HG03469 (cell line): ENCODE measurements at regions not wholly inside any gene's neighbourhood (a gene's known extent, or its start where the extent isn't known, plus 50 kb on each side); places are given as distances from the start of the nearest gene placed in this dataset.

ENCODE experiments used
- ATAC-seq: cut with Tn5 transposase; IDR thresholded peaks from one replicate; pipeline ENCODE4 v1.9.1; 2021; ENCODE audit warnings: mild to moderate bottlenecking, moderate library complexity, moderate number of reproducible peaks; ENCODE audit not compliant: unreplicated experiment

DNA sequence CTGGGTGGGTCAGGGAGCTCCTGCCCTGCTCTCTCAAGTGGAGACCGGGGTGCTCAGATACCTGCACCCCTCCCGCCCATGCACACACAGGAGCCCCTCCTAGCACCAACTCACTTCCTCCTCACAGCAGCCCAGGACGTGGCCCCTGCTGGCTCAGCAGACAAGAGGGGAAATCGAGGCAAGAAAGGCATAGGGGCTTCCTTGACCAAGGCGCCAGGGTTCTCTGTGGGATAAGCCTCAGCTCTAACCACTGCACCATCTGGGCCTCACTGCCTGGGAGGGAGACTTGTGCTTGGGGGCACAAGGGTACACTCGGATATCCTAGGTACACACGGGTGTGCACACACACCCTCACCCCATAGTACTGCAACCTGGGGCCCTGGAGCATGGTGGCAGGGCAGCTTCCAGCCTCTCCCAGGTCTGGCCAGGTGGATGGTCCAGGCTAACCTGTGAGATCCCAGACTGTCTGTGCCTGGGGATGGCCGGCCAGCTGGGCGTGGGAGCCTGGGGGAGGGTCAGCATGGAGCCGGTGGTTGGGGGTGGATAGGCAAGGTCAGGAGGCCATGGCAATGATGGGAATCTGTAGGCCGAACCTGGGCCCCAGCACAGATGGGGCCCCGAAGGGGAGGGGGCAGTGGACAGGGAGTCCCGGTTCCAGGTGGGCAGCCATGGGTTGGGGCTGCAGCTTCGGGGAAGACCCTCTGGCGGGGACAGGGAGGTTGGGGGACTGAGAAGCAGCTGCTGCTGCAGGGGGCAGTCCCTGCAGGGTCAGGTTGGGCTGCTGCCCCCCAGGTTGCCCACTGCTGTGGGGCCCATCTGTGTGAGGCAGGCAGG is 312.4 kb downstream of the TMEM121 start:
- ATAC-seq: no peak

- no peak for ATAC-seq
Measured at GRCh38 chr14:105839425-105840265, 313.3 kb downstream of the TMEM121 start.

- ATAC-seq: no peak
Measured at GRCh38 chr14:105840266-105841021, 314.1 kb downstream of the TMEM121 start.

- ATAC-seq: no peak
Measured at GRCh38 chr14:105841022-105842009, 314.9 kb downstream of the TMEM121 start.

GRCh38 chr14:105842105-105842504 is 315.7 kb downstream of the TMEM121 start:
- no peak for ATAC-seq

GRCh38 chr14:105843444-105844046 is 317.2 kb downstream of the TMEM121 start:
- no peak for ATAC-seq

- no peak for ATAC-seq
Measured at GRCh38 chr14:105844047-105844630, 317.8 kb downstream of the TMEM121 start.

- no peak for ATAC-seq
Measured at GRCh38 chr14:105844810-105845724, 318.7 kb downstream of the TMEM121 start.

DNA sequence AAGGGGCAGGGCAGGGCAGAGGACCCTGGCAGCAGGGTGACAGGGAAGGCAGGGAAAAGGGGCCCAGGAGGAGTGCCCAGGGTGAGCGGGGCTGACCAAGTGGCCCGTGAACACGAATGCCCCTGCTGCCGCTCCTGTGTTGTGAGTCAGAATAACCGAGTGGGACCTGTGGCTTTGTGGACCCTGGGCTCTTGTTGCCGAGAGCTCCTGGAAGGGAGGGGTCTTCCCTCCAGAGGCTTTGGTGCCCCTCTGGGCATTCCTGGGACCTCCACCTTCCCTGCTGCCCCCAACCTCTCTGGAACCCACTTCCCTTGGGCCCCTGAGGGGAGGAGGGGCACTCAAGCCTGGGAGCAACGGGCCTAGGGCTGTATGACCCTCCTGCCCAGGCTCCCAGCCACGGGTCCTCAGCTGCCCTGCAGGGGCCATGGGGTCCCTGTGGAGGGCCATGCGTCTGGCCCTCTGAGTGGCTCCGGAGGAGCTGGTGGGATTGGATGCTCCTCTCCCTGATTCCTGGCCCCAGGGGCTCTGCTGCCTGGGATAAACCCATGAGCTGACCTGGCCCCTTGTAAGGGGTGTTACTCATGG is 319.4 kb downstream of the TMEM121 start:
- ATAC-seq: no peak

DNA sequence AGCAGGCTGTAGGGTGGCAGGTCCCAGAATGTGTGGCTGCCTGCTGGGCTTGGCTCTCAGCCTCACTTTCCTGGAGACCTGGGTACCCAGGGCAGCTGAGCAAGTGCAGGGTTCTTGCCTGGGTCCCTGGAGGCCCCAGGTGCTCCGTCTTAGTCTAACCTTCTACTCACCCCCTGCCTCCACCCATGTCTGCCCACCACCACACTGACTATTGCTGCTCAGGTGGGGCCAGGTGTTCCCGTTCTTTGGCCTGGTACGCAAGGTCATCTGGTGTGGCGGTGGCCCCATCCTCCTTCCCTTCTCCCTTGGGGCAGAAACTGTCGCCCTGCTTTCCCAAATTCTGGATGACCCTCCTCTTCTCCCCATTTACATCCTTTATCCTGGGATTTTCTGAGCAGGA is 319.9 kb downstream of the TMEM121 start:
- ATAC-seq: no peak

GRCh38 chr14:105847400-105847799 is 321.0 kb downstream of the TMEM121 start:
- ATAC-seq: no peak

- ATAC-seq: no peak
Measured at GRCh38 chr14:105848570-105848969, 322.2 kb downstream of the TMEM121 start.

- no peak for ATAC-seq
Measured at GRCh38 chr14:105849933-105850626, 323.7 kb downstream of the TMEM121 start.

GRCh38 chr14:105850853-105851581 is 324.6 kb downstream of the TMEM121 start:
- ATAC-seq: no peak

- no peak for ATAC-seq
Measured at GRCh38 chr14:105851716-105852377, 325.5 kb downstream of the TMEM121 start.
